Spinal cord (tissue), 9 donors: ENCODE measurements at regions not wholly inside any gene's neighbourhood (a gene's known extent, or its start where the extent isn't known, plus 50 kb on each side); places are given as distances from the start of the nearest gene placed in this dataset.

Experiments used
- DNase-seq, 6 donors: peaks; one replicate each; pipeline versions ENCODE4 v3.0.0 to v3.0.0-alpha.2; 2013 to 2015; ENCODE audit warnings: low spot score in 6 of 6, low read depth in 4 of 6
- H3K27ac ChIP-seq: one replicate; pipeline ENCODE4 v1.5.1; 2013; ENCODE audit warnings: low read depth, low read length, control low read depth
- H3K27me3 ChIP-seq: one replicate; pipeline ENCODE4 v1.6.1; 2013; ENCODE audit warnings: low read length; ENCODE audit not compliant: control insufficient read depth, insufficient read depth
- H3K36me3 ChIP-seq: one replicate; pipeline ENCODE4 v1.6.1; 2013; ENCODE audit warnings: low read length; ENCODE audit not compliant: control insufficient read depth, insufficient read depth
- H3K4me1 ChIP-seq: one replicate; pipeline ENCODE4 v1.6.1; 2013; ENCODE audit warnings: low read length; ENCODE audit not compliant: control insufficient read depth, insufficient read depth
- H3K4me3 ChIP-seq: one replicate; pipeline ENCODE4 v1.5.1; 2013; ENCODE audit warnings: low read depth, low read length, control low read depth
- H3K9me3 ChIP-seq: one replicate; pipeline ENCODE4 v1.6.1; 2013; ENCODE audit warnings: low read length; ENCODE audit not compliant: control insufficient read depth, insufficient read depth
- WGBS: methylation state at CpG from one replicate; pipeline ENCODE4 v1.1.5; 2013; ENCODE audit warnings: missing lambda C conversion rate; ENCODE audit not compliant: insufficient coverage; 5-methylcytosine and 5-hydroxymethylcytosine counted together
- donor health status: healthy.

GRCh38 chr15:95610945-95611344, 719.6 kb upstream of the NR2F2 start:
- H3K27ac ChIP-seq = no peak overlapping the region
- 83% methylated on average over 1 of the region's 2 CpGs for WGBS
- no peak overlapping the region for H3K4me3 ChIP-seq
- no peak for DNase-seq
- no peaks in the 10 kb centered on the region for H3K27me3 ChIP-seq
- no peaks in the 10 kb centered on the region for H3K36me3 ChIP-seq
- H3K4me1 ChIP-seq = no peaks in the 10 kb centered on the region
- H3K9me3 ChIP-seq = no peaks in the 10 kb centered on the region

- H3K27me3 ChIP-seq = no peaks in the 10 kb centered on the region
- no peaks in the 10 kb centered on the region for H3K36me3 ChIP-seq
- no CpG with 5 or more reads among the region's 3 CpGs for WGBS
- no peak overlapping the region for H3K27ac ChIP-seq
- H3K4me3 ChIP-seq = no peak overlapping the region
- no peaks in the 10 kb centered on the region for H3K4me1 ChIP-seq
- no peaks in the 10 kb centered on the region for H3K9me3 ChIP-seq
- no peak for DNase-seq
These were observed 715.1 kb upstream of the NR2F2 start for GRCh38 chr15:95615436-95615835.

- WGBS = 87% methylated on average over 2 of the region's 2 CpGs
- Histone ChIP-seq H3K9me3 (no peaks in the 10 kb centered on the region), H3K4me1 (no peaks in the 10 kb centered on the region), H3K27ac (no peak overlapping the region), H3K27me3 (no peaks in the 10 kb centered on the region), H3K4me3 (no peak overlapping the region), H3K36me3 (no peaks in the 10 kb centered on the region)
- no peak for DNase-seq
These were observed 714.2 kb upstream of the NR2F2 start for GRCh38 chr15:95616306-95616705.

GRCh38 chr15:95620934-95621579, 709.4 kb upstream of the NR2F2 start:
- H3K4me1 ChIP-seq = no peaks in the 10 kb centered on the region
- no CpG with 5 or more reads among the region's 1 CpG for WGBS
- no peak overlapping the region for H3K4me3 ChIP-seq
- peaks cover 2% of the 10 kb centered on the region for H3K9me3 ChIP-seq
- no peak overlapping the region for H3K27ac ChIP-seq
- H3K36me3 ChIP-seq = no peaks in the 10 kb centered on the region
- DNase-seq = no peak
- H3K27me3 ChIP-seq = no peaks in the 10 kb centered on the region

GRCh38 chr15:95622843-95623242, 707.7 kb upstream of the NR2F2 start:
- DNase-seq = no peak
- Histone ChIP-seq H3K27ac (no peak overlapping the region), H3K9me3 (peaks cover 2% of the 10 kb centered on the region), H3K4me3 (no peak overlapping the region), H3K36me3 (no peaks in the 10 kb centered on the region), H3K4me1 (no peaks in the 10 kb centered on the region), H3K27me3 (no peaks in the 10 kb centered on the region)

- DNase-seq = no peak
- Histone ChIP-seq H3K4me1 (no peaks in the 10 kb centered on the region), H3K27ac (no peak overlapping the region), H3K36me3 (no peaks in the 10 kb centered on the region), H3K4me3 (no peak overlapping the region), H3K27me3 (no peaks in the 10 kb centered on the region), H3K9me3 (peaks cover 2% of the 10 kb centered on the region)
- no CpG with 5 or more reads among the region's 1 CpG for WGBS
These were observed 706.4 kb upstream of the NR2F2 start for GRCh38 chr15:95624100-95624499.

- H3K4me1 ChIP-seq = no peaks in the 10 kb centered on the region
- peaks cover 2% of the 10 kb centered on the region for H3K9me3 ChIP-seq
- no peak overlapping the region for H3K27ac ChIP-seq
- no peak overlapping the region for H3K4me3 ChIP-seq
- H3K36me3 ChIP-seq = no peaks in the 10 kb centered on the region
- no CpG with 5 or more reads among the region's 6 CpGs for WGBS
- DNase-seq = no peak
- H3K27me3 ChIP-seq = no peaks in the 10 kb centered on the region
These were observed 705.7 kb upstream of the NR2F2 start for GRCh38 chr15:95624616-95625361.

- no peak for DNase-seq
- no peak overlapping the region for H3K27ac ChIP-seq
These were observed 703.8 kb upstream of the NR2F2 start for GRCh38 chr15:95626501-95627361.

GRCh38 chr15:95629503-95630168, 700.9 kb upstream of the NR2F2 start:
- no CpG with 5 or more reads among the region's 5 CpGs for WGBS
- DNase-seq = no peak

More at GRCh38 chr15:95626501-95627361, 703.8 kb upstream of the NR2F2 start:
- peaks cover 2% of the 10 kb centered on the region for H3K9me3 ChIP-seq
- no peaks in the 10 kb centered on the region for H3K27me3 ChIP-seq
- WGBS = 70% methylated on average over 7 of the region's 15 CpGs
- no peak overlapping the region for H3K4me3 ChIP-seq
- H3K36me3 ChIP-seq = no peaks in the 10 kb centered on the region
- no peaks in the 10 kb centered on the region for H3K4me1 ChIP-seq

More at GRCh38 chr15:95629503-95630168, 700.9 kb upstream of the NR2F2 start:
- H3K27me3 ChIP-seq = no peaks in the 10 kb centered on the region
- no peaks in the 10 kb centered on the region for H3K4me1 ChIP-seq
- H3K36me3 ChIP-seq = no peaks in the 10 kb centered on the region
- no peaks in the 10 kb centered on the region for H3K9me3 ChIP-seq
- H3K4me3 ChIP-seq = no peak overlapping the region
- H3K27ac ChIP-seq = no peak overlapping the region
